ENCODE measurements at regions not wholly inside any gene's neighbourhood (a gene's known extent, or its start where the extent isn't known, plus 50 kb on each side); places are given as distances from the start of the nearest gene placed in this dataset.

DNA sequence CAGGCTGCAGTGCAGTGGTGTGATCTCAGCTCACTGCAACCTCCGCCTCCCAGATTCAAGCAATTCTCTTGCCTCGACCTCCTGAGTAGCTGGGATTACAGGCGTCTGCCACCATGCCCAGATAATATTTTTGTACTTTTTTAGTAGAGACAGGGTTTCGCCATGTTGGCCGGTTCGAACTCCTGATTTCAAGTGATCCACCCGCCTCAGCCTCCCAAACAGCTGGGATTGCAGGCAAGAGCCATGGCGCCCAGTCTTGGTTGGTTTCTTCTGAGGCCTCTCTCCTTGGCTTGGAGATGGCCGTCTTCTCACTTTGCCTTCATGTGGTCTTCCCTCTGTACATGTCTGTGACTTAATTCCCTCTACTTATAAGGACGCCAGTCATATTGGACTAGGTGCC is 254.6 kb downstream of the BUD13 start:
- Histone ChIP-seq H3K27ac (ENCODE audit: low read depth in 1 of 2, low read length in 2 of 2) (no peak overlapping the region), H3K9me3 (ENCODE audit: control insufficient read depth in 4 of 4, low read length in 3 of 4) (no peaks in the 10 kb centered on the region), H3K36me3 (ENCODE audit: control insufficient read depth in 4 of 4, insufficient read depth in 3 of 4, low read depth in 1 of 4, low read length in 3 of 4) (no peaks in the 10 kb centered on the region), H3K9ac (ENCODE audit: low read depth in 1 of 2, low read length in 2 of 2) (no peak overlapping the region), H3K4me3 (ENCODE audit: low read depth in 1 of 3, low read length in 3 of 3) (no peak overlapping the region), H3K4me1 (ENCODE audit: control insufficient read depth in 4 of 4, insufficient read depth in 4 of 4, low read length in 3 of 4) (no peaks in the 10 kb centered on the region), H3K27me3 (ENCODE audit: control insufficient read depth in 4 of 4, insufficient read depth in 4 of 4, low read length in 3 of 4) (no peaks in the 10 kb centered on the region)
- TF ChIP-seq FOXA1 (IDR thresholded peaks at IDR 0.05) (no peak), FOXA2 (IDR thresholded peaks at IDR 0.05) (no peak), EGR1 (IDR thresholded peaks at IDR 0.05; ENCODE audit: low read depth in 2 of 2) (no peak), HNF4A (conservative IDR thresholded peaks at IDR 0.05) (no peak), RXRA (IDR thresholded peaks at IDR 0.05) (no peak), JUND (IDR thresholded peaks at IDR 0.05) (no peak), RAD21 (IDR thresholded peaks at IDR 0.05) (no peak), TAF1 (conservative IDR thresholded peaks at IDR 0.05) (no peak), SP1 (IDR thresholded peaks at IDR 0.05) (no peak), GABPA (IDR thresholded peaks at IDR 0.05 in 1 of 2, conservative IDR thresholded peaks at IDR 0.05 in 1 of 2) (no peak), HNF4G (IDR thresholded peaks at IDR 0.05) (no peak), NR2F2 (IDR thresholded peaks at IDR 0.05) (no peak), YY1 (IDR thresholded peaks at IDR 0.05) (no peak)
- TF ChIP-seq, protein P1, sequence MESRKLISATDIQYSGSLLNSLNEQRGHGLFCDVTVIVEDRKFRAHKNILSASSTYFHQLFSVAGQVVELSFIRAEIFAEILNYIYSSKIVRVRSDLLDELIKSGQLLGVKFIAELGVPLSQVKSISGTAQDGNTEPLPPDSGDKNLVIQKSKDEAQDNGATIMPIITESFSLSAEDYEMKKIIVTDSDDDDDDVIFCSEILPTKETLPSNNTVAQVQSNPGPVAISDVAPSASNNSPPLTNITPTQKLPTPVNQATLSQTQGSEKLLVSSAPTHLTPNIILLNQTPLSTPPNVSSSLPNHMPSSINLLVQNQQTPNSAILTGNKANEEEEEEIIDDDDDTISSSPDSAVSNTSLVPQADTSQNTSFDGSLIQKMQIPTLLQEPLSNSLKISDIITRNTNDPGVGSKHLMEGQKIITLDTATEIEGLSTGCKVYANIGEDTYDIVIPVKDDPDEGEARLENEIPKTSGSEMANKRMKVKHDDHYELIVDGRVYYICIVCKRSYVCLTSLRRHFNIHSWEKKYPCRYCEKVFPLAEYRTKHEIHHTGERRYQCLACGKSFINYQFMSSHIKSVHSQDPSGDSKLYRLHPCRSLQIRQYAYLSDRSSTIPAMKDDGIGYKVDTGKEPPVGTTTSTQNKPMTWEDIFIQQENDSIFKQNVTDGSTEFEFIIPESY (IDR thresholded peaks at IDR 0.05) = no peak
- TF ChIP-seq, protein P2, sequence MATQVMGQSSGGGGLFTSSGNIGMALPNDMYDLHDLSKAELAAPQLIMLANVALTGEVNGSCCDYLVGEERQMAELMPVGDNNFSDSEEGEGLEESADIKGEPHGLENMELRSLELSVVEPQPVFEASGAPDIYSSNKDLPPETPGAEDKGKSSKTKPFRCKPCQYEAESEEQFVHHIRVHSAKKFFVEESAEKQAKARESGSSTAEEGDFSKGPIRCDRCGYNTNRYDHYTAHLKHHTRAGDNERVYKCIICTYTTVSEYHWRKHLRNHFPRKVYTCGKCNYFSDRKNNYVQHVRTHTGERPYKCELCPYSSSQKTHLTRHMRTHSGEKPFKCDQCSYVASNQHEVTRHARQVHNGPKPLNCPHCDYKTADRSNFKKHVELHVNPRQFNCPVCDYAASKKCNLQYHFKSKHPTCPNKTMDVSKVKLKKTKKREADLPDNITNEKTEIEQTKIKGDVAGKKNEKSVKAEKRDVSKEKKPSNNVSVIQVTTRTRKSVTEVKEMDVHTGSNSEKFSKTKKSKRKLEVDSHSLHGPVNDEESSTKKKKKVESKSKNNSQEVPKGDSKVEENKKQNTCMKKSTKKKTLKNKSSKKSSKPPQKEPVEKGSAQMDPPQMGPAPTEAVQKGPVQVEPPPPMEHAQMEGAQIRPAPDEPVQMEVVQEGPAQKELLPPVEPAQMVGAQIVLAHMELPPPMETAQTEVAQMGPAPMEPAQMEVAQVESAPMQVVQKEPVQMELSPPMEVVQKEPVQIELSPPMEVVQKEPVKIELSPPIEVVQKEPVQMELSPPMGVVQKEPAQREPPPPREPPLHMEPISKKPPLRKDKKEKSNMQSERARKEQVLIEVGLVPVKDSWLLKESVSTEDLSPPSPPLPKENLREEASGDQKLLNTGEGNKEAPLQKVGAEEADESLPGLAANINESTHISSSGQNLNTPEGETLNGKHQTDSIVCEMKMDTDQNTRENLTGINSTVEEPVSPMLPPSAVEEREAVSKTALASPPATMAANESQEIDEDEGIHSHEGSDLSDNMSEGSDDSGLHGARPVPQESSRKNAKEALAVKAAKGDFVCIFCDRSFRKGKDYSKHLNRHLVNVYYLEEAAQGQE (IDR thresholded peaks at IDR 0.05) = no peak
- TF ChIP-seq, protein P3, sequence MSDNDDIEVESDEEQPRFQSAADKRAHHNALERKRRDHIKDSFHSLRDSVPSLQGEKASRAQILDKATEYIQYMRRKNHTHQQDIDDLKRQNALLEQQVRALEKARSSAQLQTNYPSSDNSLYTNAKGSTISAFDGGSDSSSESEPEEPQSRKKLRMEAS (IDR thresholded peaks at IDR 0.05) = no peak
- TF ChIP-seq, protein P4, sequence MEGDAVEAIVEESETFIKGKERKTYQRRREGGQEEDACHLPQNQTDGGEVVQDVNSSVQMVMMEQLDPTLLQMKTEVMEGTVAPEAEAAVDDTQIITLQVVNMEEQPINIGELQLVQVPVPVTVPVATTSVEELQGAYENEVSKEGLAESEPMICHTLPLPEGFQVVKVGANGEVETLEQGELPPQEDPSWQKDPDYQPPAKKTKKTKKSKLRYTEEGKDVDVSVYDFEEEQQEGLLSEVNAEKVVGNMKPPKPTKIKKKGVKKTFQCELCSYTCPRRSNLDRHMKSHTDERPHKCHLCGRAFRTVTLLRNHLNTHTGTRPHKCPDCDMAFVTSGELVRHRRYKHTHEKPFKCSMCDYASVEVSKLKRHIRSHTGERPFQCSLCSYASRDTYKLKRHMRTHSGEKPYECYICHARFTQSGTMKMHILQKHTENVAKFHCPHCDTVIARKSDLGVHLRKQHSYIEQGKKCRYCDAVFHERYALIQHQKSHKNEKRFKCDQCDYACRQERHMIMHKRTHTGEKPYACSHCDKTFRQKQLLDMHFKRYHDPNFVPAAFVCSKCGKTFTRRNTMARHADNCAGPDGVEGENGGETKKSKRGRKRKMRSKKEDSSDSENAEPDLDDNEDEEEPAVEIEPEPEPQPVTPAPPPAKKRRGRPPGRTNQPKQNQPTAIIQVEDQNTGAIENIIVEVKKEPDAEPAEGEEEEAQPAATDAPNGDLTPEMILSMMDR (IDR thresholded peaks at IDR 0.05; ENCODE audit: low read depth, low read length, missing input control) = no peak
- TF ChIP-seq, protein P5, sequence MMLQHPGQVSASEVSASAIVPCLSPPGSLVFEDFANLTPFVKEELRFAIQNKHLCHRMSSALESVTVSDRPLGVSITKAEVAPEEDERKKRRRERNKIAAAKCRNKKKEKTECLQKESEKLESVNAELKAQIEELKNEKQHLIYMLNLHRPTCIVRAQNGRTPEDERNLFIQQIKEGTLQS (IDR thresholded peaks at IDR 0.05) = no peak
- 87% methylated on average over 10 of the region's 10 CpGs for WGBS
- DNase-seq (ENCODE audit: low spot score) = no peak
